GM23338 (cell line): ENCODE measurements at regions not wholly inside any gene's neighbourhood (a gene's known extent, or its start where the extent isn't known, plus 50 kb on each side); places are given as distances from the start of the nearest gene placed in this dataset.

Experiments used
- ATAC-seq: fragments of 200-7000 bp; cut with Tn5 transposase; 3 replicates; pipeline ENCODE4 v1.9.1; 2020
- DNase-seq: peaks from one replicate; pipeline ENCODE4 v3.0.0-alpha.2; 2015; ENCODE audit warnings: low spot score
- H2AFZ ChIP-seq: fragments of 200-600 bp; sonication (generic); 2 replicates; pipeline ENCODE4 v1.8.0; 2016; ENCODE audit warnings: antibody characterized with exemption, mild to moderate bottlenecking, moderate library complexity
- H3F3A ChIP-seq: fragments of 200-600 bp; sonication (generic); replicated peaks from 2 replicates; pipeline ENCODE4 v1.8.0; 2017; ENCODE audit warnings: antibody characterized with exemption, mixed run types, low read depth
- H3K27ac ChIP-seq: fragments of 200-600 bp; sonication (generic); 2 replicates; pipeline ENCODE4 v1.6.1; 2016; ENCODE audit warnings: low read depth
- H3K27me3 ChIP-seq: fragments of 200-600 bp; sonication (generic); 2 replicates; pipeline ENCODE4 v1.8.0; 2016; ENCODE audit warnings: mild to moderate bottlenecking, mixed run types, moderate library complexity; ENCODE audit not compliant: insufficient read depth
- H3K36me3 ChIP-seq: fragments of 200-600 bp; sonication (generic); 2 replicates; pipeline ENCODE4 v1.8.0; 2016; ENCODE audit warnings: mild to moderate bottlenecking; ENCODE audit not compliant: insufficient read depth
- H3K4me1 ChIP-seq: fragments of 200-600 bp; sonication (generic); 2 replicates; pipeline ENCODE4 v1.8.0; 2016; ENCODE audit warnings: mild to moderate bottlenecking, moderate library complexity; ENCODE audit not compliant: insufficient read depth
- H3K4me2 ChIP-seq: fragments of 200-600 bp; sonication (generic); 2 replicates; pipeline ENCODE4 v1.7.1; 2017; ENCODE audit warnings: mixed run types
- H3K4me3 ChIP-seq: fragments of 200-600 bp; sonication (generic); 2 replicates; pipeline ENCODE4 v1.6.1; 2016; ENCODE audit warnings: mixed run types
- H3K79me2 ChIP-seq: fragments of 200-600 bp; sonication (generic); replicated peaks from 2 replicates; pipeline ENCODE4 v1.8.0; 2017; ENCODE audit warnings: mild to moderate bottlenecking; ENCODE audit not compliant: insufficient read depth
- H3K9me2 ChIP-seq: fragments of 200-600 bp; sonication (generic); 2 replicates; pipeline ENCODE4 v1.8.0; 2017; ENCODE audit not compliant: insufficient read depth
- H4K20me1 ChIP-seq: fragments of 200-600 bp; sonication (generic); replicated peaks from 2 replicates; pipeline ENCODE4 v1.8.0; 2017; ENCODE audit warnings: mild to moderate bottlenecking; ENCODE audit not compliant: insufficient read depth
- H3K27ac Mint-ChIP-seq: 2 replicates; pipeline ENCODE4 v1.8.0; 2020; ENCODE audit warnings: inconsistent platforms, mild to moderate bottlenecking, moderate library complexity, mixed read lengths
- H3K27me3 Mint-ChIP-seq: 3 replicates; pipeline ENCODE4 v1.8.0; 2022; ENCODE audit warnings: low read depth, mild to moderate bottlenecking, moderate library complexity, mixed read lengths, inconsistent platforms; ENCODE audit not compliant: insufficient read depth, poor library complexity
- H3K36me3 Mint-ChIP-seq: 3 replicates; pipeline ENCODE4 v1.8.0; 2021; ENCODE audit warnings: low read depth, mild to moderate bottlenecking, inconsistent platforms, moderate library complexity, mixed read lengths
- H3K4me1 Mint-ChIP-seq: 3 replicates; pipeline ENCODE4 v1.8.0; 2020; ENCODE audit warnings: mild to moderate bottlenecking, inconsistent platforms, mixed read lengths
- H3K4me3 Mint-ChIP-seq: 3 replicates; pipeline ENCODE4 v1.8.0; 2021; ENCODE audit warnings: moderate library complexity, mild to moderate bottlenecking, inconsistent platforms, mixed read lengths
- H3K9me3 Mint-ChIP-seq: 3 replicates; pipeline ENCODE4 v1.8.0; 2020; ENCODE audit warnings: moderate library complexity, mild to moderate bottlenecking, inconsistent platforms, mixed read lengths
- CREB1 ChIP-seq: fragments of 250-450 bp; sonication (Bioruptor Pico); IDR thresholded peaks from 2 replicates; pipeline ENCODE4 v1.5.0; 2020; ENCODE audit warnings: low read depth, mild to moderate bottlenecking, moderate library complexity
- ETS1 ChIP-seq: IDR thresholded peaks from 2 replicates; pipeline ENCODE4 v1.6.1; 2016; ENCODE audit warnings: antibody characterized with exemption
- EZH2phosphoT487 ChIP-seq: fragments of 200-600 bp; sonication (generic); IDR thresholded peaks from one replicate; pipeline ENCODE4 v1.8.1; 2018; ENCODE audit warnings: antibody characterized with exemption; ENCODE audit not compliant: unreplicated experiment
- JUNB ChIP-seq: IDR thresholded peaks from one replicate; pipeline ENCODE4 v1.6.1; 2016; ENCODE audit warnings: antibody characterized with exemption; ENCODE audit not compliant: unreplicated experiment
- NANOG ChIP-seq: IDR thresholded peaks from 2 replicates; pipeline ENCODE4 v1.6.1; 2016; ENCODE audit warnings: antibody characterized with exemption, borderline replicate concordance
- STAT1 ChIP-seq: IDR thresholded peaks from one replicate; pipeline ENCODE4 v1.6.1; 2016; ENCODE audit warnings: antibody characterized with exemption; ENCODE audit not compliant: unreplicated experiment
- ZNF331 ChIP-seq: fragments of 250-450 bp; sonication (Bioruptor Pico); IDR thresholded peaks from 2 replicates; pipeline ENCODE4 v1.5.0; 2020; ENCODE audit warnings: low read depth, mild to moderate bottlenecking, moderate library complexity
- TF ChIP-seq, protein P1 (sequence below): IDR thresholded peaks from one replicate; pipeline ENCODE4 v1.6.1; 2018; ENCODE audit warnings: antibody characterized with exemption; ENCODE audit not compliant: unreplicated experiment
- TF ChIP-seq, protein P2 (sequence below): fragments of 250-450 bp; sonication (Bioruptor Pico); IDR thresholded peaks from 2 replicates; pipeline ENCODE4 v1.5.0; 2020; ENCODE audit warnings: mild to moderate bottlenecking, moderate library complexity
- TF ChIP-seq, protein P3 (sequence below), 2 experiments: fragments of 200-600 bp in 1 of 2; sonication (generic) in 1 of 2; conservative IDR thresholded peaks; 2 replicates each; pipeline versions ENCODE4 v1.5.1 to v1.6.1; 2016 to 2017; ENCODE audit warnings: antibody characterized with exemption in 2 of 2, low read depth in 2 of 2, mild to moderate bottlenecking in 2 of 2, moderate library complexity in 1 of 2

DNA sequence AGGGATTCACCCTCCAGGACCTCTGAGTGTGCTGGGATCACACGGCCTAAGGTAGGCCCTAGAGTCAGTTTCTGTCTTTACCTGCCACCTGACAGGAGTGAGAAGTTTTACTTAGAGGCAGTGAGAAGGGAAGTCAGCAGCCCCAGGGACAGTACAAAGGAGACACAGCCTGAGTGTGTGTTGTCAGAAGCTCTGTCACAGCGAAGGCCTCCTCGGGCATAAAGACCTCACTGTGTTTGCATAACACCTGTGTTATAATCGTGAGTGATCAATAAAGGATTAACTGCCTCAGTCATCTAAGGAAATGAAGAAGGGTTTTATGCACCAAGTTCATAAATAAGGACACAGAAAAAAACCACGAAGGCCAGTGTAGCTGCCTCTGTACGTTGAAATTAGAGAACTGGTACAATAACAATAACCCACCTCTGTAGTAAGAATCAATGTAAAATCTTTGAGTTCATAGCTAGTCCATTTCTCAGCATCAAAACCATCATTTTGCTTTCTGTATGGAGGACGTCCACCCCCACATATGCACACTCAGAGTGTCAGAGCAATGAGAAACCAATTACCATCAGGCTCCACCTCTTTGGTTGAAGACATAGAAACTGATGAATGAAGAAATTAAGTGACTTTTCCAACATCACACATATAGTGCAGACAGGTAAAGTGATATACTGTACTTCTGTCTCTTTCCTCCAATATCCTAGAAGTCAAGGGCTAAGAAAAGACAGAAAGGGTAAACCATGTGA lies 159.3 kb downstream of the DAD1 start:
- Histone ChIP-seq H4K20me1 (no peaks in the 10 kb centered on the region), H3K4me1 (0 out of 2 replicates have a peak, but pooled peaks cover 3% of the 10 kb centered on the region), H3K9me2 (no peaks in the 10 kb centered on the region), H3F3A (no peaks in the 10 kb centered on the region), H2AFZ (0 out of 2 replicates have a peak overlapping the region, but pooled peaks have one; percentile 56), H3K4me3 (no peak overlapping the region), H3K36me3 (no peaks in the 10 kb centered on the region), H3K79me2 (no peaks in the 10 kb centered on the region), H3K4me2 (no peak overlapping the region), H3K27me3 (no peaks in the 10 kb centered on the region), H3K27ac (no peak overlapping the region)
- H3K36me3 Mint-ChIP-seq: no peaks in the 10 kb centered on the region
- peaks cover 9% of the 10 kb centered on the region; the same call in 2 of the 3 replicates for H3K4me1 Mint-ChIP-seq
- DNase-seq (no peak), ATAC-seq (no peak)
- H3K9me3 Mint-ChIP-seq: no peaks in the 10 kb centered on the region
- no peak overlapping the region for H3K27ac Mint-ChIP-seq
- TF ChIP-seq NANOG: no peak
- TF ChIP-seq CREB1 (CRISPR knock-in tag): no peak
- TF ChIP-seq, protein P1, sequence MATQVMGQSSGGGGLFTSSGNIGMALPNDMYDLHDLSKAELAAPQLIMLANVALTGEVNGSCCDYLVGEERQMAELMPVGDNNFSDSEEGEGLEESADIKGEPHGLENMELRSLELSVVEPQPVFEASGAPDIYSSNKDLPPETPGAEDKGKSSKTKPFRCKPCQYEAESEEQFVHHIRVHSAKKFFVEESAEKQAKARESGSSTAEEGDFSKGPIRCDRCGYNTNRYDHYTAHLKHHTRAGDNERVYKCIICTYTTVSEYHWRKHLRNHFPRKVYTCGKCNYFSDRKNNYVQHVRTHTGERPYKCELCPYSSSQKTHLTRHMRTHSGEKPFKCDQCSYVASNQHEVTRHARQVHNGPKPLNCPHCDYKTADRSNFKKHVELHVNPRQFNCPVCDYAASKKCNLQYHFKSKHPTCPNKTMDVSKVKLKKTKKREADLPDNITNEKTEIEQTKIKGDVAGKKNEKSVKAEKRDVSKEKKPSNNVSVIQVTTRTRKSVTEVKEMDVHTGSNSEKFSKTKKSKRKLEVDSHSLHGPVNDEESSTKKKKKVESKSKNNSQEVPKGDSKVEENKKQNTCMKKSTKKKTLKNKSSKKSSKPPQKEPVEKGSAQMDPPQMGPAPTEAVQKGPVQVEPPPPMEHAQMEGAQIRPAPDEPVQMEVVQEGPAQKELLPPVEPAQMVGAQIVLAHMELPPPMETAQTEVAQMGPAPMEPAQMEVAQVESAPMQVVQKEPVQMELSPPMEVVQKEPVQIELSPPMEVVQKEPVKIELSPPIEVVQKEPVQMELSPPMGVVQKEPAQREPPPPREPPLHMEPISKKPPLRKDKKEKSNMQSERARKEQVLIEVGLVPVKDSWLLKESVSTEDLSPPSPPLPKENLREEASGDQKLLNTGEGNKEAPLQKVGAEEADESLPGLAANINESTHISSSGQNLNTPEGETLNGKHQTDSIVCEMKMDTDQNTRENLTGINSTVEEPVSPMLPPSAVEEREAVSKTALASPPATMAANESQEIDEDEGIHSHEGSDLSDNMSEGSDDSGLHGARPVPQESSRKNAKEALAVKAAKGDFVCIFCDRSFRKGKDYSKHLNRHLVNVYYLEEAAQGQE: no peak
- TF ChIP-seq ZNF331: no peak
- TF ChIP-seq EZH2phosphoT487: no peak
- no peak for TF ChIP-seq STAT1
- TF ChIP-seq, protein P2, sequence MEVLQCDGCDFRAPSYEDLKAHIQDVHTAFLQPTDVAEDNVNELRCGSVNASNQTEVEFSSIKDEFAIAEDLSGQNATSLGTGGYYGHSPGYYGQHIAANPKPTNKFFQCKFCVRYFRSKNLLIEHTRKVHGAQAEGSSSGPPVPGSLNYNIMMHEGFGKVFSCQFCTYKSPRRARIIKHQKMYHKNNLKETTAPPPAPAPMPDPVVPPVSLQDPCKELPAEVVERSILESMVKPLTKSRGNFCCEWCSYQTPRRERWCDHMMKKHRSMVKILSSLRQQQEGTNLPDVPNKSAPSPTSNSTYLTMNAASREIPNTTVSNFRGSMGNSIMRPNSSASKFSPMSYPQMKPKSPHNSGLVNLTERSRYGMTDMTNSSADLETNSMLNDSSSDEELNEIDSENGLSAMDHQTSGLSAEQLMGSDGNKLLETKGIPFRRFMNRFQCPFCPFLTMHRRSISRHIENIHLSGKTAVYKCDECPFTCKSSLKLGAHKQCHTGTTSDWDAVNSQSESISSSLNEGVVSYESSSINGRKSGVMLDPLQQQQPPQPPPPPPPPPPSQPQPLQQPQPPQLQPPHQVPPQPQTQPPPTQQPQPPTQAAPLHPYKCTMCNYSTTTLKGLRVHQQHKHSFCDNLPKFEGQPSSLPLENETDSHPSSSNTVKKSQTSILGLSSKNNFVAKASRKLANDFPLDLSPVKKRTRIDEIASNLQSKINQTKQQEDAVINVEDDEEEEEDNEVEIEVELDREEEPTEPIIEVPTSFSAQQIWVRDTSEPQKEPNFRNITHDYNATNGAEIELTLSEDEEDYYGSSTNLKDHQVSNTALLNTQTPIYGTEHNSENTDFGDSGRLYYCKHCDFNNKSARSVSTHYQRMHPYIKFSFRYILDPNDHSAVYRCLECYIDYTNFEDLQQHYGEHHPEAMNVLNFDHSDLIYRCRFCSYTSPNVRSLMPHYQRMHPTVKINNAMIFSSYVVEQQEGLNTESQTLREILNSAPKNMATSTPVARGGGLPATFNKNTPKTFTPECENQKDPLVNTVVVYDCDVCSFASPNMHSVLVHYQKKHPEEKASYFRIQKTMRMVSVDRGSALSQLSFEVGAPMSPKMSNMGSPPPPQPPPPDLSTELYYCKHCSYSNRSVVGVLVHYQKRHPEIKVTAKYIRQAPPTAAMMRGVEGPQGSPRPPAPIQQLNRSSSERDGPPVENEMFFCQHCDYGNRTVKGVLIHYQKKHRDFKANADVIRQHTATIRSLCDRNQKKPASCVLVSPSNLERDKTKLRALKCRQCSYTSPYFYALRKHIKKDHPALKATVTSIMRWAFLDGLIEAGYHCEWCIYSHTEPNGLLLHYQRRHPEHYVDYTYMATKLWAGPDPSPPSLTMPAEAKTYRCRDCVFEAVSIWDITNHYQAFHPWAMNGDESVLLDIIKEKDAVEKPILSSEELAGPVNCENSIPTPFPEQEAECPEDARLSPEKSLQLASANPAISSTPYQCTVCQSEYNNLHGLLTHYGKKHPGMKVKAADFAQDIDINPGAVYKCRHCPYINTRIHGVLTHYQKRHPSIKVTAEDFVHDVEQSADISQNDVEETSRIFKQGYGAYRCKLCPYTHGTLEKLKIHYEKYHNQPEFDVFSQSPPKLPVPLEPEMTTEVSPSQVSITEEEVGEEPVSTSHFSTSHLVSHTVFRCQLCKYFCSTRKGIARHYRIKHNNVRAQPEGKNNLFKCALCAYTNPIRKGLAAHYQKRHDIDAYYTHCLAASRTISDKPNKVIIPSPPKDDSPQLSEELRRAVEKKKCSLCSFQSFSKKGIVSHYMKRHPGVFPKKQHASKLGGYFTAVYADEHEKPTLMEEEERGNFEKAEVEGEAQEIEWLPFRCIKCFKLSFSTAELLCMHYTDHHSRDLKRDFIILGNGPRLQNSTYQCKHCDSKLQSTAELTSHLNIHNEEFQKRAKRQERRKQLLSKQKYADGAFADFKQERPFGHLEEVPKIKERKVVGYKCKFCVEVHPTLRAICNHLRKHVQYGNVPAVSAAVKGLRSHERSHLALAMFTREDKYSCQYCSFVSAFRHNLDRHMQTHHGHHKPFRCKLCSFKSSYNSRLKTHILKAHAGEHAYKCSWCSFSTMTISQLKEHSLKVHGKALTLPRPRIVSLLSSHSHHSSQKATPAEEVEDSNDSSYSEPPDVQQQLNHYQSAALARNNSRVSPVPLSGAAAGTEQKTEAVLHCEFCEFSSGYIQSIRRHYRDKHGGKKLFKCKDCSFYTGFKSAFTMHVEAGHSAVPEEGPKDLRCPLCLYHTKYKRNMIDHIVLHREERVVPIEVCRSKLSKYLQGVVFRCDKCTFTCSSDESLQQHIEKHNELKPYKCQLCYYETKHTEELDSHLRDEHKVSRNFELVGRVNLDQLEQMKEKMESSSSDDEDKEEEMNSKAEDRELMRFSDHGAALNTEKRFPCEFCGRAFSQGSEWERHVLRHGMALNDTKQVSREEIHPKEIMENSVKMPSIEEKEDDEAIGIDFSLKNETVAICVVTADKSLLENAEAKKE: no peak
- TF ChIP-seq, protein P3, sequence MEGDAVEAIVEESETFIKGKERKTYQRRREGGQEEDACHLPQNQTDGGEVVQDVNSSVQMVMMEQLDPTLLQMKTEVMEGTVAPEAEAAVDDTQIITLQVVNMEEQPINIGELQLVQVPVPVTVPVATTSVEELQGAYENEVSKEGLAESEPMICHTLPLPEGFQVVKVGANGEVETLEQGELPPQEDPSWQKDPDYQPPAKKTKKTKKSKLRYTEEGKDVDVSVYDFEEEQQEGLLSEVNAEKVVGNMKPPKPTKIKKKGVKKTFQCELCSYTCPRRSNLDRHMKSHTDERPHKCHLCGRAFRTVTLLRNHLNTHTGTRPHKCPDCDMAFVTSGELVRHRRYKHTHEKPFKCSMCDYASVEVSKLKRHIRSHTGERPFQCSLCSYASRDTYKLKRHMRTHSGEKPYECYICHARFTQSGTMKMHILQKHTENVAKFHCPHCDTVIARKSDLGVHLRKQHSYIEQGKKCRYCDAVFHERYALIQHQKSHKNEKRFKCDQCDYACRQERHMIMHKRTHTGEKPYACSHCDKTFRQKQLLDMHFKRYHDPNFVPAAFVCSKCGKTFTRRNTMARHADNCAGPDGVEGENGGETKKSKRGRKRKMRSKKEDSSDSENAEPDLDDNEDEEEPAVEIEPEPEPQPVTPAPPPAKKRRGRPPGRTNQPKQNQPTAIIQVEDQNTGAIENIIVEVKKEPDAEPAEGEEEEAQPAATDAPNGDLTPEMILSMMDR (conservative IDR thresholded peaks at IDR 0.05; ENCODE audit: low read depth in 2 of 2): no peak
- no peak for TF ChIP-seq JUNB
- TF ChIP-seq ETS1: no peak
- H3K4me3 Mint-ChIP-seq: no peak overlapping the region
- peaks cover 3% of the 10 kb centered on the region for H3K27me3 Mint-ChIP-seq
